NCI-H1105 (cell line): ENCODE measurements at regions not wholly inside any gene's neighbourhood (a gene's known extent, or its start where the extent isn't known, plus 50 kb on each side); places are given as distances from the start of the nearest gene placed in this dataset.
"Not testable (repeated sequence)": the region's sequence is repeated elsewhere in the genome, so short reads cannot be mapped to it uniquely, and the experiment has no call there.

Experiments
- DNase-seq: peaks from one replicate; lab custom pipeline; 2025; lab: John Stamatoyannopoulos, UW

GRCh38 chr2:120531863-120532600 lies 186.1 kb downstream of the INHBB start:
- no peak for DNase-seq

GRCh38 chr2:120533625-120534024 lies 187.7 kb downstream of the INHBB start:
- DNase-seq, result no peak

GRCh38 chr2:120534457-120534856 lies 188.5 kb downstream of the INHBB start:
- no peak for DNase-seq

GRCh38 chr2:120535081-120535480 lies 189.1 kb downstream of the INHBB start:
- DNase-seq, result no peak

GRCh38 chr2:120536141-120536540 lies 190.2 kb downstream of the INHBB start:
- DNase-seq, result no peak

- no peak for DNase-seq
These were observed 192.9 kb downstream of the INHBB start for GRCh38 chr2:120538691-120539423.

- no peak for DNase-seq
These were observed 193.5 kb downstream of the INHBB start for GRCh38 chr2:120539424-120539936.

- no peak for DNase-seq
These were observed 194.2 kb downstream of the INHBB start for GRCh38 chr2:120539937-120540718.

- no peak for DNase-seq
These were observed 194.7 kb upstream of the GLI2 start for GRCh38 chr2:120540719-120541552.

GRCh38 chr2:120541553-120541932 lies 194.1 kb upstream of the GLI2 start:
- no peak for DNase-seq

- no peak for DNase-seq
These were observed 193.5 kb upstream of the GLI2 start for GRCh38 chr2:120541972-120542670.

GRCh38 chr2:120542911-120543527 lies 192.6 kb upstream of the GLI2 start:
- no peak for DNase-seq

- no peak for DNase-seq
These were observed 191.8 kb upstream of the GLI2 start for GRCh38 chr2:120543899-120544298.

- DNase-seq, result no peak
These were observed 191.1 kb upstream of the GLI2 start for GRCh38 chr2:120544522-120544921.

GRCh38 chr2:120545007-120545406 lies 190.7 kb upstream of the GLI2 start:
- DNase-seq, result not testable (repeated sequence)

- no peak for DNase-seq
These were observed 190.1 kb upstream of the GLI2 start for GRCh38 chr2:120545521-120546047.

- no peak for DNase-seq
These were observed 189.4 kb upstream of the GLI2 start for GRCh38 chr2:120546048-120546864.

GRCh38 chr2:120546865-120547390 lies 188.7 kb upstream of the GLI2 start:
- DNase-seq, result no peak

GRCh38 chr2:120547662-120548061 lies 188.0 kb upstream of the GLI2 start:
- DNase-seq, result no peak
